ENCODE measurements at regions not wholly inside any gene's neighbourhood (a gene's known extent, or its start where the extent isn't known, plus 50 kb on each side); places are given as distances from the start of the nearest gene placed in this dataset.

- WGBS, 2 donors: 63 to 68% methylated on average over 7 of the region's 7 CpGs
- intact Hi-C loops (cut with DNase I; ENCODE audit: low total_unique reads): no loop called here
- no peak for DNase-seq
- no peaks in the 10 kb centered on the region for H3K9me3 ChIP-seq
- no peaks in the 10 kb centered on the region for H3K27me3 ChIP-seq
- no peak for TF ChIP-seq POLR2A (IDR thresholded peaks at IDR 0.05)
- TF ChIP-seq, protein P1, sequence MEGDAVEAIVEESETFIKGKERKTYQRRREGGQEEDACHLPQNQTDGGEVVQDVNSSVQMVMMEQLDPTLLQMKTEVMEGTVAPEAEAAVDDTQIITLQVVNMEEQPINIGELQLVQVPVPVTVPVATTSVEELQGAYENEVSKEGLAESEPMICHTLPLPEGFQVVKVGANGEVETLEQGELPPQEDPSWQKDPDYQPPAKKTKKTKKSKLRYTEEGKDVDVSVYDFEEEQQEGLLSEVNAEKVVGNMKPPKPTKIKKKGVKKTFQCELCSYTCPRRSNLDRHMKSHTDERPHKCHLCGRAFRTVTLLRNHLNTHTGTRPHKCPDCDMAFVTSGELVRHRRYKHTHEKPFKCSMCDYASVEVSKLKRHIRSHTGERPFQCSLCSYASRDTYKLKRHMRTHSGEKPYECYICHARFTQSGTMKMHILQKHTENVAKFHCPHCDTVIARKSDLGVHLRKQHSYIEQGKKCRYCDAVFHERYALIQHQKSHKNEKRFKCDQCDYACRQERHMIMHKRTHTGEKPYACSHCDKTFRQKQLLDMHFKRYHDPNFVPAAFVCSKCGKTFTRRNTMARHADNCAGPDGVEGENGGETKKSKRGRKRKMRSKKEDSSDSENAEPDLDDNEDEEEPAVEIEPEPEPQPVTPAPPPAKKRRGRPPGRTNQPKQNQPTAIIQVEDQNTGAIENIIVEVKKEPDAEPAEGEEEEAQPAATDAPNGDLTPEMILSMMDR (IDR thresholded peaks at IDR 0.05): no peak
- H3K36me3 ChIP-seq (ENCODE audit: low read depth, missing control alignments): no peaks in the 10 kb centered on the region
- H3K4me3 ChIP-seq: no peak overlapping the region
- H3K4me1 ChIP-seq: no peaks in the 10 kb centered on the region
- H3K27ac ChIP-seq: no peak overlapping the region
These were observed 175.5 kb upstream of the CELF4 start for GRCh38 chr18:37741032-37741623.

- intact Hi-C loops (cut with DNase I; ENCODE audit: low total_unique reads): no loop called here
These were observed 168.8 kb upstream of the CELF4 start for GRCh38 chr18:37734406-37734805.

GRCh38 chr18:37729716-37730115 lies 164.1 kb upstream of the CELF4 start:
- intact Hi-C loops (cut with DNase I; ENCODE audit: low total_unique reads): no loop called here
- H3K4me3 ChIP-seq: no peak overlapping the region
- DNase-seq: no peak
- H3K27me3 ChIP-seq: no peaks in the 10 kb centered on the region
- TF ChIP-seq, protein P1 (IDR thresholded peaks at IDR 0.05): no peak
- TF ChIP-seq POLR2A (IDR thresholded peaks at IDR 0.05): no peak
- H3K27ac ChIP-seq: no peak overlapping the region
- no peaks in the 10 kb centered on the region for H3K9me3 ChIP-seq
- no peaks in the 10 kb centered on the region for H3K4me1 ChIP-seq
- H3K36me3 ChIP-seq (ENCODE audit: low read depth, missing control alignments): no peaks in the 10 kb centered on the region
- WGBS, 2 donors: 71 to 91% methylated on average over 5 of the region's 5 CpGs

More at GRCh38 chr18:37734406-37734805, 168.8 kb upstream of the CELF4 start:
- no peaks in the 10 kb centered on the region for H3K9me3 ChIP-seq
- no peak overlapping the region for H3K4me3 ChIP-seq
- H3K27me3 ChIP-seq: no peaks in the 10 kb centered on the region
- 79 to 87% methylated on average over 4 of the region's 4 CpGs for WGBS, 2 donors
- DNase-seq: no peak
- H3K27ac ChIP-seq: no peak overlapping the region
- no peaks in the 10 kb centered on the region for H3K4me1 ChIP-seq
- TF ChIP-seq, protein P1 (IDR thresholded peaks at IDR 0.05): no peak
- TF ChIP-seq POLR2A (IDR thresholded peaks at IDR 0.05): no peak
- H3K36me3 ChIP-seq (ENCODE audit: low read depth, missing control alignments): no peaks in the 10 kb centered on the region

DNA sequence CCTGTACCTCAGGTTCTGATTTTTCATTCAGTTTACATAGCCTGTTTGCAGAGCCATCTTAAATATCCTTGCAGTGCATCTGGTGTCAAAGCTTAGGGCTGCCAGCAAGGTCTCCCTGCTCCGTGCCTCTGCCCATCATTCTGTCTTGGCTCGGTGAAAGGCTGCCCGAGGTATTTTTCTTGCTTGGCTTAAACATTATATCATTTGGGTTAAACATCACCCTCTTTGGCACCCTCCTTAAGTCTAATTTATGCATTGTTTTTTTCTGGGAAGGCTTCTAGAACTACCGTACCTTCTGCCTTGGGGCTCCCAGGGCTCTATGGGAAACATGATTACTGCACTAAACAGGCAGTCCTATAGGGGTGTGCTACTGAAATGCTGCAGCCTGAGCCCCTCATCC lies 158.6 kb upstream of the CELF4 start:
- Histone ChIP-seq H3K27me3 (no peaks in the 10 kb centered on the region), H3K27ac (no peak overlapping the region), H3K36me3 (ENCODE audit: low read depth, missing control alignments) (no peaks in the 10 kb centered on the region), H3K4me3 (no peak overlapping the region), H3K9me3 (no peaks in the 10 kb centered on the region), H3K4me1 (no peaks in the 10 kb centered on the region)
- intact Hi-C loops (cut with DNase I; ENCODE audit: low total_unique reads): no loop called here
- WGBS, 2 donors: 85 to 92% methylated on average over 4 of the region's 4 CpGs
- TF ChIP-seq, protein P1 (IDR thresholded peaks at IDR 0.05): no peak
- no peak for TF ChIP-seq POLR2A (IDR thresholded peaks at IDR 0.05)
- DNase-seq: no peak

Data from testis (tissue), 2 donors.